Suprapubic skin (tissue), 3 donors: ENCODE measurements at regions not wholly inside any gene's neighbourhood (a gene's known extent, or its start where the extent isn't known, plus 50 kb on each side); places are given as distances from the start of the nearest gene placed in this dataset.
"Not testable (repeated sequence)": the region's sequence is repeated elsewhere in the genome, so short reads cannot be mapped to it uniquely, and the experiment has no call there.

Source experiments
- CTCF ChIP-seq, 2 donors: fragments of 200-600 bp in 1 of 2; fragments of 450-650 bp in 1 of 2; sonication (generic) in 1 of 2; IDR thresholded peaks; one replicate each; pipeline ENCODE4 v1.5.1; 2016 to 2019; ENCODE audit warnings: antibody characterized with exemption in 2 of 2, mild to moderate bottlenecking in 1 of 2, moderate library complexity in 1 of 2
- POLR2A ChIP-seq, 2 donors: fragments of 450-650 bp; IDR thresholded peaks; one replicate each; pipeline ENCODE4 v1.6.1; 2017; ENCODE audit warnings: antibody characterized with exemption in 2 of 2, mild to moderate bottlenecking in 2 of 2, moderate library complexity in 2 of 2

- TF ChIP-seq CTCF, POLR2A (IDR thresholded peaks at IDR 0.05): not testable (repeated sequence)
Observed at GRCh38 chr4:9076486-9076885, 93.7 kb upstream of the FAM90A26 start.
